Adrenal gland (tissue), 9 donors: ENCODE measurements at regions not wholly inside any gene's neighbourhood (a gene's known extent, or its start where the extent isn't known, plus 50 kb on each side); places are given as distances from the start of the nearest gene placed in this dataset.
A peak's percentile ranks its signal among the peaks of the same experiment; 100 is the strongest.

Source experiments
- DNase-seq, 7 donors: peaks; one replicate each; pipeline ENCODE4 v3.0.0-alpha.2; 2019 to 2020
- H3K27ac ChIP-seq, 5 donors: fragments of 200-600 bp; sonication (generic) in 4 of 5; 1 replicate in 3 of 5; 2 replicates in 2 of 5; pipeline versions ENCODE4 v1.5.1 to v1.8.0; 2016 to 2020; ENCODE audit warnings: mild to moderate bottlenecking in 1 of 5
- H3K27me3 ChIP-seq: fragments of 200-600 bp; 2 replicates; pipeline ENCODE4 v1.8.0; 2021
- H3K36me3 ChIP-seq, 2 donors: fragments of 200-600 bp; replicated peaks in 1 of 2; 1 replicate in 1 of 2; 2 replicates in 1 of 2; pipeline versions ENCODE4 v1.5.1 to v1.8.0; 2018 to 2022
- H3K4me1 ChIP-seq, 2 donors: fragments of 200-600 bp; replicated peaks in 1 of 2; 1 replicate in 1 of 2; 2 replicates in 1 of 2; pipeline versions ENCODE4 v1.5.1 to v1.8.0; 2018 to 2021
- H3K4me3 ChIP-seq, 4 donors: fragments of 200-600 bp; sonication (generic) in 3 of 4; one replicate each; pipeline ENCODE4 v1.5.1; 2016 to 2018
- H3K9me3 ChIP-seq, 3 donors: fragments of 200-600 bp; sonication (generic) in 1 of 3; replicated peaks in 1 of 3; 1 replicate in 2 of 3; 2 replicates in 1 of 3; pipeline versions ENCODE4 v1.5.1 to v1.8.0; 2016 to 2021
- POLR2A ChIP-seq, 2 donors: fragments of 450-650 bp; IDR thresholded peaks; one replicate each; pipeline ENCODE4 v1.6.1; 2017; ENCODE audit warnings: antibody characterized with exemption in 2 of 2, mild to moderate bottlenecking in 2 of 2, moderate library complexity in 1 of 2
- WGBS, 4 donors: extraction: QIAGEN DNeasy Blood & Tissue Kit in 2 of 4; methylation state at CpG; one replicate each; pipeline versions ENCODE4 v1.1.5 to v1.1.7; 2013 to 2017; 5-methylcytosine and 5-hydroxymethylcytosine counted together
- intact Hi-C, 2 donors: fragments of 100-400 bp; cut with DNase I; formaldehyde crosslinking; loops; one replicate each; pipeline versions ENCODE4 v1.14.1 to v1.15.0; 2022 to 2023
- TF ChIP-seq, protein P1 (sequence below), 6 experiments: fragments of 450-650 bp in 4 of 6; fragments of 200-600 bp in 2 of 6; sonication (generic) in 1 of 6; IDR thresholded peaks; 1 replicate in 5 of 6; 2 replicates in 1 of 6; pipeline versions ENCODE4 v1.5.1 to v1.8.0; 2016 to 2021; ENCODE audit warnings: antibody characterized with exemption in 6 of 6, mild to moderate bottlenecking in 2 of 6, moderate library complexity in 1 of 6
- donor health status: healthy with polysubstance abuse.
- donor health status: Bipolar disorder and iron deficiency.
- donor health status: DM: yes; HTN: yes; CAD: no.
- donor health status: DM: no; HTN: no; CAD: no.
- donor health status: DM: no; HTN: no; CAD: no.

DNA sequence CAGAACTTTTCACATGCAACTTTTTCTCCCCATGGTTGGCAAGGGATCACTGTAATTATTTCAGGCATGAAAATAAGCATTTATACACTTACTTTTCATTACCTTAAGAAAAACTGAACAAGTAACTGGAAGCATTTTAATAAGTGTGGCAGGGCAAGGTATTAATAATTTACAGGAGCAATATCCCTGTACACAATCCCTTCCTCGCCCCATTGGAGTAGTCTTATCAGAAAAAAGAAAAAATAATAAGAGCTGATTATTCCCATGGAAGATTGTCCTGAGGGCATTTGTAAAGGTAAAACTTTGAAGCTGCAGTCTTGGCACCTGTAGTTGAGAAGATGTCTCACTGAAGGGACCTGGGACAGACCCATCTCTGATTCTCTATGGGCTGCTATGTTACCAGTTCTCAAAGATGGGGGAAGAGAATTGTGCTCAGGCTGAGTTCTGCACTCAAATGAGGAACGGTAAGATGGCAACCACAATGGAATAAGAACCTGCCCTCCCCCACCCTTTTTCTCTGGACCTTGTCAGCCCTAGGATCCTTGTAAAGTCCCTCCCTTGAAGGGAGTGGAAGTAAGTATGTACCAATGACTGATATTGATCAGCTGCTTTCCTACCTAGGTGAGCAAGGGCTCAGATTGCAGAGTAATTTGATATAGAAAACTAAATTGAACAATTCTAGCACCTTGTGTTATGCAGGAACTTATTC is 70.0 kb upstream of the AHI1 start:
- H3K4me1 ChIP-seq: peaks cover 0 to 11% of the 10 kb centered on the region in 2 donors
- TF ChIP-seq, protein P1, sequence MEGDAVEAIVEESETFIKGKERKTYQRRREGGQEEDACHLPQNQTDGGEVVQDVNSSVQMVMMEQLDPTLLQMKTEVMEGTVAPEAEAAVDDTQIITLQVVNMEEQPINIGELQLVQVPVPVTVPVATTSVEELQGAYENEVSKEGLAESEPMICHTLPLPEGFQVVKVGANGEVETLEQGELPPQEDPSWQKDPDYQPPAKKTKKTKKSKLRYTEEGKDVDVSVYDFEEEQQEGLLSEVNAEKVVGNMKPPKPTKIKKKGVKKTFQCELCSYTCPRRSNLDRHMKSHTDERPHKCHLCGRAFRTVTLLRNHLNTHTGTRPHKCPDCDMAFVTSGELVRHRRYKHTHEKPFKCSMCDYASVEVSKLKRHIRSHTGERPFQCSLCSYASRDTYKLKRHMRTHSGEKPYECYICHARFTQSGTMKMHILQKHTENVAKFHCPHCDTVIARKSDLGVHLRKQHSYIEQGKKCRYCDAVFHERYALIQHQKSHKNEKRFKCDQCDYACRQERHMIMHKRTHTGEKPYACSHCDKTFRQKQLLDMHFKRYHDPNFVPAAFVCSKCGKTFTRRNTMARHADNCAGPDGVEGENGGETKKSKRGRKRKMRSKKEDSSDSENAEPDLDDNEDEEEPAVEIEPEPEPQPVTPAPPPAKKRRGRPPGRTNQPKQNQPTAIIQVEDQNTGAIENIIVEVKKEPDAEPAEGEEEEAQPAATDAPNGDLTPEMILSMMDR (IDR thresholded peaks at IDR 0.05): no peak
- no peak for TF ChIP-seq POLR2A (IDR thresholded peaks at IDR 0.05)
- no peak overlapping the region for H3K27ac ChIP-seq
- no peak overlapping the region for H3K4me3 ChIP-seq
- H3K36me3 ChIP-seq: no peaks in the 10 kb centered on the region
- H3K27me3 ChIP-seq: no peaks in the 10 kb centered on the region
- H3K9me3 ChIP-seq: no peaks in the 10 kb centered on the region
- DNase-seq: no peak
- WGBS, 4 donors: 78 to 92% (median 85%) methylated on average over 2 of the region's 2 CpGs
- intact Hi-C loops: no loop called here

DNA sequence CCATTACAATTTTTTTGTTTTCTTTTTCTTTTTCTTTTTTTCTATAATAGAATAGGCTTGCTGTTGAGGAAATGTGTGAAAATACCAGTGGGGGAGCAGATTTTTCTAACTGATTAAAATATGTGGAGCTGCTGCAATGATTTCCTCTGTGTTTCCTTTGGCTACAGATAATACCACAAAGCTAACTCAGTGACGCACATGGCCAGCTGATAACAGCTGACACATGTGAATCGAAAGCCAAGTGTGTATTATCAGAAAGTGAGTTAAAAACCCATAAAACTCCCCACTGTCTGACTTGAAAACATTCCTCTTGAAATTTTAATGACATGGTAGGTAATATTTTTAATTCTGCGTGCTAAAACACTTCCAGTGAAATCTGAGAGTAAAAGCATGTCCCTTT is 70.8 kb upstream of the AHI1 start:
- peak; percentile 33 to 84 (median 59) for DNase-seq
- no peaks in the 10 kb centered on the region for H3K9me3 ChIP-seq
- H3K27me3 ChIP-seq: no peaks in the 10 kb centered on the region
- no peak overlapping the region for H3K27ac ChIP-seq
- H3K4me1 ChIP-seq: peaks cover 0 to 11% of the 10 kb centered on the region in 2 donors
- no peaks in the 10 kb centered on the region for H3K36me3 ChIP-seq
- TF ChIP-seq, protein P1 (IDR thresholded peaks at IDR 0.05): no peak
- TF ChIP-seq POLR2A (IDR thresholded peaks at IDR 0.05): no peak
- intact Hi-C loops: no loop called here
- 4 to 21% (median 7%) methylated on average over 3 of the region's 3 CpGs for WGBS, 4 donors
- H3K4me3 ChIP-seq: no peak overlapping the region

DNA sequence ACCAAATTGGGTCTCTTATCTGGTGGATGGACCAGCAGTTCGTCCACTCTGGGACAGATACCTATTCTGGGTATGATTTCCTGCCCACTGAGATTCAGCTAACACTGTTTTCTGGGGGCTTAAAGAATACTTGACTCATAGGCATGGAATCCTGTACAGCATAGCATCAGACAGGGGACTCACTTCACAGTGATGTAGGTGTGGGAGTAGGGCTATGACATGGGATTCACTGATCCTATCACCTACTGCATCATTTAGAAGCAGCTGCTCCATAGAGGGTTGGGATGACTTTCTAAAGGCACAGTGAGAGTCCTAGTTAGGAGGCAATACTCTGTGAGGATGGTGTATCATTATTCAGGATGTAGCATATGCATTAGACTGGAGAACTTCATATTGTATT is 74.5 kb upstream of the AHI1 start:
- no peaks in the 10 kb centered on the region for H3K9me3 ChIP-seq
- WGBS, 4 donors: 67 to 100% (median 79%) methylated on average over 1 of the region's 1 CpG
- peaks cover 0 to 11% of the 10 kb centered on the region in 2 donors for H3K4me1 ChIP-seq
- H3K4me3 ChIP-seq: no peak overlapping the region
- H3K36me3 ChIP-seq: no peaks in the 10 kb centered on the region
- no peak for DNase-seq
- TF ChIP-seq, protein P1 (IDR thresholded peaks at IDR 0.05): no peak
- TF ChIP-seq POLR2A (IDR thresholded peaks at IDR 0.05): no peak
- H3K27me3 ChIP-seq: no peaks in the 10 kb centered on the region
- intact Hi-C loops: no loop called here
- H3K27ac ChIP-seq: no peak overlapping the region

DNA sequence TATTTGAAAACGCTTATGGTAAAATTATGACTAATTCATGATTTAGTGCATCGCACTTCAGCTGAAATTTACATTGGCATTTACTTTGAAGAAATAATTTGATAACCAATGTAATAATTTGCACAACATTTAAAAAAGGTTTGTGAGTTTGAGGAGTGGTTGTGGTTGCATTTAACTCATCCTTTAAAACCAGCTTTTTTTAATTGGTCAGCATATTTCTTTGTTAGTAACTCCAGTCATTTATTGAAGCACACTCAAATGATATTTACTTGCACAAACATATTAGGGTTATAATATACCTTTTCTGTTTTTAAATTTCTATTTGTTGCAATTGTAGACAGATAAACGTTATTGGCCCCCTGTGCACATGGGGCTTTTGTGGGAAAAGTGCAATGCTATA is 78.1 kb upstream of the AHI1 start:
- intact Hi-C loops: no loop called here
- no peak for TF ChIP-seq POLR2A (IDR thresholded peaks at IDR 0.05)
- TF ChIP-seq, protein P1 (IDR thresholded peaks at IDR 0.05): no peak
- no peak for DNase-seq
- Histone ChIP-seq H3K4me1 (no peaks in the 10 kb centered on the region), H3K36me3 (no peaks in the 10 kb centered on the region), H3K27me3 (no peaks in the 10 kb centered on the region), H3K4me3 (no peak overlapping the region), H3K27ac (no peak overlapping the region), H3K9me3 (no peaks in the 10 kb centered on the region)
- WGBS, 4 donors: 82 to 88% (median 86%) methylated on average over 3 of the region's 3 CpGs
